Skeletal muscle tissue (tissue), 3 donors: ENCODE measurements at regions not wholly inside any gene's neighbourhood (a gene's known extent, or its start where the extent isn't known, plus 50 kb on each side); places are given as distances from the start of the nearest gene placed in this dataset.
"Not testable (repeated sequence)": the region's sequence is repeated elsewhere in the genome, so short reads cannot be mapped to it uniquely, and the experiment has no call there.

Source experiments
- H3K27ac ChIP-seq: one replicate; pipeline ENCODE4 v1.7.0; 2013; ENCODE audit warnings: mild to moderate bottlenecking, low read depth, low read length, inconsistent platforms
- H3K27me3 ChIP-seq, 3 donors: one replicate each; pipeline ENCODE4 v1.7.0; 2013; ENCODE audit warnings: low read length in 3 of 3; ENCODE audit not compliant: control insufficient read depth in 3 of 3, insufficient read depth in 3 of 3
- H3K36me3 ChIP-seq, 3 donors: one replicate each; pipeline ENCODE4 v1.7.0; 2013; ENCODE audit warnings: low read length in 3 of 3; ENCODE audit not compliant: control insufficient read depth in 3 of 3, insufficient read depth in 3 of 3
- H3K4me1 ChIP-seq, 3 donors: one replicate each; pipeline ENCODE4 v1.7.0; 2013; ENCODE audit warnings: low read length in 3 of 3, mild to moderate bottlenecking in 3 of 3; ENCODE audit not compliant: control insufficient read depth in 3 of 3, insufficient read depth in 3 of 3
- H3K4me3 ChIP-seq, 3 donors: one replicate each; pipeline ENCODE4 v1.7.0; 2013; ENCODE audit warnings: low read length in 3 of 3
- H3K9ac ChIP-seq, 3 donors: one replicate each; pipeline ENCODE4 v1.7.0; 2013; ENCODE audit warnings: low read length in 3 of 3, mild to moderate bottlenecking in 3 of 3, moderate library complexity in 2 of 3, low read depth in 1 of 3
- H3K9me3 ChIP-seq, 3 donors: one replicate each; pipeline ENCODE4 v1.7.0; 2013; ENCODE audit warnings: low read length in 3 of 3; ENCODE audit not compliant: control insufficient read depth in 3 of 3
- donor health status: Osteomylitis.

GRCh38 chr9:22508354-22508753, 61.7 kb downstream of the DMRTA1 start:
- H3K4me3 ChIP-seq, H3K27ac ChIP-seq, H3K9me3 ChIP-seq, H3K36me3 ChIP-seq, H3K27me3 ChIP-seq, H3K9ac ChIP-seq, H3K4me1 ChIP-seq: not testable (repeated sequence)

GRCh38 chr9:22508790-22509189, 62.2 kb downstream of the DMRTA1 start:
- no peak overlapping the region for H3K27ac ChIP-seq
- no peak overlapping the region for H3K4me3 ChIP-seq
- no peak overlapping the region for H3K9ac ChIP-seq
- no peaks in the 10 kb centered on the region for H3K36me3 ChIP-seq
- no peaks in the 10 kb centered on the region for H3K9me3 ChIP-seq
- H3K4me1 ChIP-seq: no peaks in the 10 kb centered on the region
- H3K27me3 ChIP-seq: no peaks in the 10 kb centered on the region

- no peaks in the 10 kb centered on the region for H3K9me3 ChIP-seq
- H3K9ac ChIP-seq: no peak overlapping the region
- H3K27me3 ChIP-seq: no peaks in the 10 kb centered on the region
- no peak overlapping the region for H3K4me3 ChIP-seq
- no peak overlapping the region for H3K27ac ChIP-seq
- H3K4me1 ChIP-seq: no peaks in the 10 kb centered on the region
- H3K36me3 ChIP-seq: no peaks in the 10 kb centered on the region
Observed at GRCh38 chr9:22512495-22512894, 65.9 kb downstream of the DMRTA1 start.

GRCh38 chr9:22514871-22515270, 68.2 kb downstream of the DMRTA1 start:
- Histone ChIP-seq H3K36me3 (no peaks in the 10 kb centered on the region), H3K9ac (no peak overlapping the region), H3K27ac (no peak overlapping the region), H3K9me3 (no peaks in the 10 kb centered on the region), H3K4me3 (no peak overlapping the region), H3K27me3 (no peaks in the 10 kb centered on the region), H3K4me1 (no peaks in the 10 kb centered on the region)

GRCh38 chr9:22522206-22522740, 75.6 kb downstream of the DMRTA1 start:
- no peak overlapping the region for H3K4me3 ChIP-seq
- no peaks in the 10 kb centered on the region for H3K4me1 ChIP-seq
- H3K9ac ChIP-seq: no peak overlapping the region
- H3K36me3 ChIP-seq: no peaks in the 10 kb centered on the region
- no peaks in the 10 kb centered on the region for H3K27me3 ChIP-seq
- no peak overlapping the region for H3K27ac ChIP-seq
- no peaks in the 10 kb centered on the region for H3K9me3 ChIP-seq

- no peak overlapping the region for H3K9ac ChIP-seq
- H3K27me3 ChIP-seq: no peaks in the 10 kb centered on the region
- no peaks in the 10 kb centered on the region for H3K9me3 ChIP-seq
- no peaks in the 10 kb centered on the region for H3K36me3 ChIP-seq
- H3K4me3 ChIP-seq: no peak overlapping the region
- peaks cover 0 to 4% (median 3%) of the 10 kb centered on the region in 3 donors for H3K4me1 ChIP-seq
- no peak overlapping the region for H3K27ac ChIP-seq
Observed at GRCh38 chr9:22528485-22528884, 81.9 kb downstream of the DMRTA1 start.

- Histone ChIP-seq H3K9ac (no peak overlapping the region), H3K4me3 (no peak overlapping the region), H3K27ac (no peak overlapping the region), H3K36me3 (no peaks in the 10 kb centered on the region), H3K27me3 (no peaks in the 10 kb centered on the region), H3K9me3 (no peaks in the 10 kb centered on the region), H3K4me1 (peaks cover 0 to 4% (median 3%) of the 10 kb centered on the region in 3 donors)
Observed at GRCh38 chr9:22529426-22530199, 83.0 kb downstream of the DMRTA1 start.

GRCh38 chr9:22535780-22536179, 89.2 kb downstream of the DMRTA1 start:
- Histone ChIP-seq H3K27ac (no peak overlapping the region), H3K36me3 (no peaks in the 10 kb centered on the region), H3K9me3 (no peaks in the 10 kb centered on the region), H3K4me3 (no peak overlapping the region), H3K27me3 (no peaks in the 10 kb centered on the region), H3K9ac (no peak overlapping the region), H3K4me1 (no peaks in the 10 kb centered on the region)

GRCh38 chr9:22537721-22538120, 91.1 kb downstream of the DMRTA1 start:
- Histone ChIP-seq H3K36me3 (no peaks in the 10 kb centered on the region), H3K4me1 (no peaks in the 10 kb centered on the region), H3K4me3 (no peak overlapping the region), H3K9ac (no peak overlapping the region), H3K9me3 (no peaks in the 10 kb centered on the region), H3K27ac (no peak overlapping the region), H3K27me3 (no peaks in the 10 kb centered on the region)

GRCh38 chr9:22548625-22549024, 102.0 kb downstream of the DMRTA1 start:
- no peaks in the 10 kb centered on the region for H3K27me3 ChIP-seq
- no peaks in the 10 kb centered on the region for H3K9me3 ChIP-seq
- H3K27ac ChIP-seq: no peak overlapping the region
- no peaks in the 10 kb centered on the region for H3K36me3 ChIP-seq
- H3K4me3 ChIP-seq: no peak overlapping the region
- no peaks in the 10 kb centered on the region for H3K4me1 ChIP-seq
- no peak overlapping the region for H3K9ac ChIP-seq
